22Rv1 (cell line): ENCODE measurements at regions not wholly inside any gene's neighbourhood (a gene's known extent, or its start where the extent isn't known, plus 50 kb on each side); places are given as distances from the start of the nearest gene placed in this dataset.

Source experiments
- H3K27ac ChIP-seq: fragments of 450-650 bp; 2 replicates; pipeline ENCODE4 v1.5.1; 2017
- CTCF ChIP-seq: fragments of 450-650 bp; IDR thresholded peaks from 2 replicates; pipeline ENCODE4 v1.5.1; 2017; ENCODE audit warnings: mild to moderate bottlenecking
- ZFX ChIP-seq: fragments of 450-650 bp; IDR thresholded peaks from 2 replicates; pipeline ENCODE4 v1.6.1; 2017; ENCODE audit warnings: antibody characterized with exemption, borderline replicate concordance

GRCh38 chr9:31996331-31996730, 388.1 kb upstream of the ACO1 start:
- H3K27ac ChIP-seq, result no peak overlapping the region
- TF ChIP-seq CTCF (peak; percentile 48), ZFX (no peak)

GRCh38 chr9:32004431-32005076, 379.9 kb upstream of the ACO1 start:
- TF ChIP-seq CTCF (no peak), ZFX (no peak)
- H3K27ac ChIP-seq, result peak overlapping the region; percentile 83

- TF ChIP-seq CTCF (no peak), ZFX (no peak)
- no peak overlapping the region for H3K27ac ChIP-seq
Measured at GRCh38 chr9:32010322-32010721, 374.1 kb upstream of the ACO1 start.

- H3K27ac ChIP-seq, result no peak overlapping the region
- TF ChIP-seq CTCF (no peak), ZFX (no peak)
Measured at GRCh38 chr9:32011049-32011448, 373.4 kb upstream of the ACO1 start.

- H3K27ac ChIP-seq, result peak overlapping the region; percentile 83; the same call in 1 of the 2 replicates
- no peak for TF ChIP-seq ZFX
- no peak for TF ChIP-seq CTCF
Measured at GRCh38 chr9:32015795-32016194, 368.6 kb upstream of the ACO1 start.

- TF ChIP-seq ZFX (no peak), CTCF (no peak)
- no peak overlapping the region for H3K27ac ChIP-seq
Measured at GRCh38 chr9:32045513-32045912, 338.9 kb upstream of the ACO1 start.

GRCh38 chr9:32067261-32067660, 317.2 kb upstream of the ACO1 start:
- TF ChIP-seq ZFX, result no peak
- H3K27ac ChIP-seq, result no peak overlapping the region
